Neuron (in vitro differentiated cells): ENCODE measurements at regions not wholly inside any gene's neighbourhood (a gene's known extent, or its start where the extent isn't known, plus 50 kb on each side); places are given as distances from the start of the nearest gene placed in this dataset.

Experiments used
- H2AFZ ChIP-seq: one replicate; pipeline ENCODE4 v1.6.1; 2013; ENCODE audit warnings: low read depth, mild to moderate bottlenecking, inconsistent platforms, low read length, moderate library complexity
- H3K27me3 ChIP-seq: one replicate; pipeline ENCODE4 v1.6.1; 2013; ENCODE audit warnings: low read length; ENCODE audit not compliant: insufficient read depth
- H3K36me3 ChIP-seq: one replicate; pipeline ENCODE4 v1.6.1; 2013; ENCODE audit warnings: low read length; ENCODE audit not compliant: insufficient read depth
- H3K4me1 ChIP-seq: one replicate; pipeline ENCODE4 v1.6.1; 2013; ENCODE audit warnings: low read length; ENCODE audit not compliant: insufficient read depth
- H3K4me3 ChIP-seq: 2 replicates; pipeline ENCODE4 v1.5.1; 2013; ENCODE audit warnings: mild to moderate bottlenecking, low read length, moderate library complexity
- H3K9me3 ChIP-seq: one replicate; pipeline ENCODE4 v1.6.1; 2013; ENCODE audit warnings: low read length

- H3K4me1 ChIP-seq, result no peaks in the 10 kb centered on the region
- no peaks in the 10 kb centered on the region for H3K27me3 ChIP-seq
- H3K9me3 ChIP-seq, result no peaks in the 10 kb centered on the region
- no peaks in the 10 kb centered on the region for H3K36me3 ChIP-seq
- no peak overlapping the region for H3K4me3 ChIP-seq
- H2AFZ ChIP-seq, result no peak overlapping the region
These were observed 352.3 kb upstream of the CCNH start for GRCh38 chr5:87765009-87765408.

GRCh38 chr5:87762631-87763030 is 349.9 kb upstream of the CCNH start:
- no peak overlapping the region for H3K4me3 ChIP-seq

GRCh38 chr5:87756951-87757350 is 344.2 kb upstream of the CCNH start:
- Histone ChIP-seq H3K4me1 (peaks cover 3% of the 10 kb centered on the region), H2AFZ (no peak overlapping the region), H3K9me3 (no peaks in the 10 kb centered on the region), H3K4me3 (no peak overlapping the region), H3K36me3 (no peaks in the 10 kb centered on the region), H3K27me3 (no peaks in the 10 kb centered on the region)

More at GRCh38 chr5:87762631-87763030, 349.9 kb upstream of the CCNH start:
- Histone ChIP-seq H3K36me3 (no peaks in the 10 kb centered on the region), H3K4me1 (no peaks in the 10 kb centered on the region), H2AFZ (no peak overlapping the region), H3K27me3 (no peaks in the 10 kb centered on the region), H3K9me3 (no peaks in the 10 kb centered on the region)

- H3K4me1 ChIP-seq, result peaks cover 3% of the 10 kb centered on the region
- no peak overlapping the region for H3K4me3 ChIP-seq
- H3K27me3 ChIP-seq, result no peaks in the 10 kb centered on the region
- no peaks in the 10 kb centered on the region for H3K36me3 ChIP-seq
- H3K9me3 ChIP-seq, result no peaks in the 10 kb centered on the region
- H2AFZ ChIP-seq, result no peak overlapping the region
These were observed 342.6 kb upstream of the CCNH start for GRCh38 chr5:87755360-87755759.

DNA sequence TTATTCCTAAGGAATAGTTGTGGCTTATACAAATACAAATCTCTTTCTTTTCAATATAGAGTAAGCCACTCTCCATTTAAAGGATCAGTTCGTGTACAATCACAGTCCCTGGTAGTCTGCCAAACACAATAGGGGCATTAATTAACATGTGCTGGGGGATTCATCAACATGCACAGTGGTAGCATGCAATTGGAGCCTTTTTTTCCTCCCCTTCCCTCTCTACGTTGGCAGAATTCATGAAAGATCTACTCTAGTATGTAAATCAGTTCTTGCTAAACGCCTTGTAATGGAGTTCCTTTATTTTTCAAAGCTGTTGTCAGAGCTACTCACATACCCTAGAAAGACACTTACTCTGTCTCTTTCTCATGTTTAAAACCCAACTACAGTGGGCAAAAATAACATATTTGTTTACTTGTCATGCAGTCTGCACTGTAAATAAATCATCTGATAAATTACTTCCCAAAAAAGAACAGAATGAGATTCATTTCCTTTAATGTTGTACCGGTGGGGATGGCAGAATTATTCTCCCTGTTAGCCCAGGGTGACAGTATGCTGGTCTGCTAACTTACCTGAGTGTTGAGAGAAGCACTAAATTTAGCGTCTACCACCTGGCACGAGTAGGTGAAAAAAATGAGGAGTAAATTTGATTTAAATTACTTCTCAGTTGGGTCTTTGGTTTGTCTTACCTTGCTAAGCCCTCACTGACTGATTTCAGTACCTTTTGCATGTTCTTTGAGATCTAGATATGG is 341.5 kb upstream of the CCNH start:
- Histone ChIP-seq H3K36me3 (no peaks in the 10 kb centered on the region), H3K4me1 (peaks cover 3% of the 10 kb centered on the region), H3K4me3 (no peak overlapping the region)

GRCh38 chr5:87752362-87752761 is 339.6 kb upstream of the CCNH start:
- no peaks in the 10 kb centered on the region for H3K27me3 ChIP-seq
- no peak overlapping the region for H3K4me3 ChIP-seq
- H3K9me3 ChIP-seq, result no peaks in the 10 kb centered on the region
- peaks cover 3% of the 10 kb centered on the region for H3K4me1 ChIP-seq
- H2AFZ ChIP-seq, result no peak overlapping the region
- H3K36me3 ChIP-seq, result no peaks in the 10 kb centered on the region

More for the DNA sequence above, 341.5 kb upstream of the CCNH start:
- no peaks in the 10 kb centered on the region for H3K27me3 ChIP-seq
- H3K9me3 ChIP-seq, result no peaks in the 10 kb centered on the region
- no peak overlapping the region for H2AFZ ChIP-seq

GRCh38 chr5:87751824-87752223 is 339.1 kb upstream of the CCNH start:
- H3K4me1 ChIP-seq, result peaks cover 3% of the 10 kb centered on the region
- no peak overlapping the region for H2AFZ ChIP-seq
- no peaks in the 10 kb centered on the region for H3K9me3 ChIP-seq
- no peaks in the 10 kb centered on the region for H3K36me3 ChIP-seq
- no peaks in the 10 kb centered on the region for H3K27me3 ChIP-seq
- H3K4me3 ChIP-seq, result no peak overlapping the region

- Histone ChIP-seq H3K36me3 (no peaks in the 10 kb centered on the region), H3K27me3 (no peaks in the 10 kb centered on the region), H3K4me3 (no peak overlapping the region), H3K9me3 (no peaks in the 10 kb centered on the region), H2AFZ (no peak overlapping the region), H3K4me1 (no peaks in the 10 kb centered on the region)
These were observed 334.2 kb upstream of the CCNH start for GRCh38 chr5:87746891-87747377.

GRCh38 chr5:87746341-87746740 is 333.6 kb upstream of the CCNH start:
- no peaks in the 10 kb centered on the region for H3K9me3 ChIP-seq
- no peaks in the 10 kb centered on the region for H3K36me3 ChIP-seq
- H3K4me3 ChIP-seq, result no peak overlapping the region
- no peaks in the 10 kb centered on the region for H3K4me1 ChIP-seq
- H2AFZ ChIP-seq, result no peak overlapping the region
- no peaks in the 10 kb centered on the region for H3K27me3 ChIP-seq

- H3K9me3 ChIP-seq, result no peaks in the 10 kb centered on the region
- no peaks in the 10 kb centered on the region for H3K4me1 ChIP-seq
- no peak overlapping the region for H2AFZ ChIP-seq
- H3K36me3 ChIP-seq, result no peaks in the 10 kb centered on the region
- H3K4me3 ChIP-seq, result no peak overlapping the region
- H3K27me3 ChIP-seq, result no peaks in the 10 kb centered on the region
These were observed 329.2 kb upstream of the CCNH start for GRCh38 chr5:87741881-87742280.

DNA sequence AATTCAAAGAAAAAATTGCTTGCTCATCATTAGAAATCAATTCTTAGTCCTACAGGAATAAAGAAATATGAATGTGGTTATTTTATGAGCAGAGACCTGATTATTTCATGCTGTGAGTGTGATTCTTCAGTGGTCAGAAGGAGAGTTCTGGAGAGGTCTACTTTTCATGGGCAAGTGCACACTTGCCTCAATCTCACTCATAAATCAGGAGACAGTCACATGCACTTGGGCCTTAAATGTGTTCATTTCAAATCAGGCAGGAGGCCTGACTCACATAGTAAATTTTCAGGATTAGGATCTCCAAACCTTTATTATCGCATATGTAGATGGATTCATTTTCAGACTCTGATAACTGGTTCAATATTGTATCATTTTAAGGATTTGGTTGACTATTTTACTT is 323.2 kb upstream of the CCNH start:
- Histone ChIP-seq H3K4me1 (peaks cover 11% of the 10 kb centered on the region), H3K36me3 (no peaks in the 10 kb centered on the region), H3K4me3 (no peak overlapping the region), H2AFZ (no peak overlapping the region), H3K9me3 (no peaks in the 10 kb centered on the region), H3K27me3 (no peaks in the 10 kb centered on the region)

DNA sequence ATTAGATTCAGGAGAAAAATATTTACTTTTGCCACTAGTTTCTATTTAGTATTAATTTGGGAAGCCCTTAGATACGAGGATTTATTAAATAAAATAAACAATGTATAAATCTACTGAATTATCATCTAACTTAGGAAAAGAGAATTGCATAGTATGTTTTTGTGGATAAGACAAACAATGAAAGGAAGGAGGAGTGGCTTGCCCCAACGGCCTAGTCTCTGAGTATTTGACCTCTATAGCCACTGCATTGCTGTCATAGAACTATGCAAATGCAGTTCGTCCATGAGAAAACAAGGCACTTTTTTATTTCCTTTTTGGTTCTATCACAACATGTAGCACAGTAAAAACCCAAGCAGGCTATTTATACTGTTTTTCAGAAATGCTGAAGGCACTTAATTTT is 321.2 kb upstream of the CCNH start:
- no peak overlapping the region for H3K4me3 ChIP-seq
- H3K27me3 ChIP-seq, result no peaks in the 10 kb centered on the region
- peaks cover 11% of the 10 kb centered on the region for H3K4me1 ChIP-seq
- no peaks in the 10 kb centered on the region for H3K36me3 ChIP-seq
- H3K9me3 ChIP-seq, result no peaks in the 10 kb centered on the region
- H2AFZ ChIP-seq, result no peak overlapping the region

GRCh38 chr5:87732875-87733768 is 320.4 kb upstream of the CCNH start:
- Histone ChIP-seq H3K36me3 (no peaks in the 10 kb centered on the region), H3K4me1 (peaks cover 11% of the 10 kb centered on the region), H3K4me3 (no peak overlapping the region), H2AFZ (no peak overlapping the region), H3K9me3 (no peaks in the 10 kb centered on the region), H3K27me3 (no peaks in the 10 kb centered on the region)
